Mesodermal cell (in vitro differentiated cells): ENCODE measurements at regions not wholly inside any gene's neighbourhood (a gene's known extent, or its start where the extent isn't known, plus 50 kb on each side); places are given as distances from the start of the nearest gene placed in this dataset.

Experiments used
- H3K27ac ChIP-seq: 2 replicates; pipeline ENCODE4 v1.7.0; 2013; ENCODE audit warnings: mild to moderate bottlenecking, low read depth, low read length, moderate library complexity; ENCODE audit not compliant: severe bottlenecking
- H3K36me3 ChIP-seq: 2 replicates; pipeline ENCODE4 v1.7.1; 2013; ENCODE audit warnings: mild to moderate bottlenecking, low read length, moderate library complexity; ENCODE audit not compliant: control insufficient read depth, insufficient read depth
- H3K4me1 ChIP-seq: one replicate; pipeline ENCODE4 v1.7.1; 2013; ENCODE audit warnings: mild to moderate bottlenecking, low read length; ENCODE audit not compliant: insufficient read depth, control insufficient read depth, poor library complexity, severe bottlenecking
- H3K4me3 ChIP-seq: 2 replicates; pipeline ENCODE4 v1.7.0; 2013; ENCODE audit warnings: low read length, control low read depth, mild to moderate bottlenecking; ENCODE audit not compliant: insufficient read depth, poor library complexity, severe bottlenecking; ENCODE audit errors: extremely low read depth
- H3K9me3 ChIP-seq: 2 replicates; pipeline ENCODE4 v1.7.1; 2013; ENCODE audit warnings: mild to moderate bottlenecking, low read length, moderate library complexity; ENCODE audit not compliant: control insufficient read depth
- WGBS, 2 experiments: methylation state at CpG; one replicate each; pipeline ENCODE4 v1.1.5; 2013; ENCODE audit warnings: missing lambda C conversion rate in 2 of 2; ENCODE audit not compliant: insufficient coverage in 2 of 2; 5-methylcytosine and 5-hydroxymethylcytosine counted together

- Histone ChIP-seq H3K27ac (no peak overlapping the region), H3K9me3 (peaks cover 5% of the 10 kb centered on the region), H3K36me3 (no peaks in the 10 kb centered on the region), H3K4me3 (no peak overlapping the region), H3K4me1 (no peaks in the 10 kb centered on the region)
- 77 to 88% methylated on average over 3 to 4 of the region's 6 CpGs for whole genome bisulfite sequencing, 2 experiments
Observed at GRCh38 chr10:44301781-44302355, 83.0 kb downstream of the CXCL12 start.

- peak overlapping the region; percentile 39 for H3K27ac ChIP-seq
- H3K4me3 ChIP-seq, result no peak overlapping the region
- WGBS, 2 experiments, result 84 to 89% methylated on average over 5 to 6 of the region's 7 CpGs
Observed at GRCh38 chr10:44300666-44301649, 83.9 kb downstream of the CXCL12 start.

GRCh38 chr10:44298713-44299112 lies 86.2 kb downstream of the CXCL12 start:
- Histone ChIP-seq H3K27ac (no peak overlapping the region), H3K36me3 (no peaks in the 10 kb centered on the region), H3K9me3 (no peaks in the 10 kb centered on the region), H3K4me1 (no peaks in the 10 kb centered on the region), H3K4me3 (no peak overlapping the region)
- WGBS, 2 experiments, result 29 to 60% methylated on average over 1 of the region's 4 CpGs

More at GRCh38 chr10:44300666-44301649, 83.9 kb downstream of the CXCL12 start:
- Histone ChIP-seq H3K36me3 (no peaks in the 10 kb centered on the region), H3K9me3 (peaks cover 5% of the 10 kb centered on the region), H3K4me1 (no peaks in the 10 kb centered on the region)

- Histone ChIP-seq H3K9me3 (no peaks in the 10 kb centered on the region), H3K36me3 (no peaks in the 10 kb centered on the region), H3K27ac (no peak overlapping the region), H3K4me3 (no peak overlapping the region), H3K4me1 (no peaks in the 10 kb centered on the region)
- WGBS, 2 experiments, result 20 to 28% methylated on average over 1 to 2 of the region's 6 CpGs
Observed at GRCh38 chr10:44297963-44298362, 86.9 kb downstream of the CXCL12 start.

- Histone ChIP-seq H3K36me3 (no peaks in the 10 kb centered on the region), H3K27ac (no peak overlapping the region)
- 62 to 63% methylated on average over 3 of the region's 3 CpGs for WGBS, 2 experiments
Observed at GRCh38 chr10:44295644-44296241, 89.2 kb downstream of the CXCL12 start.

GRCh38 chr10:44294726-44295412 lies 90.0 kb downstream of the CXCL12 start:
- WGBS, 2 experiments, result 92 to 98% methylated on average over 9 of the region's 9 CpGs
- H3K27ac ChIP-seq, result no peak overlapping the region

More at GRCh38 chr10:44295644-44296241, 89.2 kb downstream of the CXCL12 start:
- no peaks in the 10 kb centered on the region for H3K4me1 ChIP-seq
- H3K9me3 ChIP-seq, result no peaks in the 10 kb centered on the region
- no peak overlapping the region for H3K4me3 ChIP-seq

GRCh38 chr10:44293842-44294241 lies 91.1 kb downstream of the CXCL12 start:
- H3K4me3 ChIP-seq, result no peak overlapping the region
- no peak overlapping the region for H3K27ac ChIP-seq
- WGBS, 2 experiments, result 90 to 100% methylated on average over 1 to 2 of the region's 7 CpGs
- no peaks in the 10 kb centered on the region for H3K9me3 ChIP-seq
- no peaks in the 10 kb centered on the region for H3K4me1 ChIP-seq
- no peaks in the 10 kb centered on the region for H3K36me3 ChIP-seq

More at GRCh38 chr10:44294726-44295412, 90.0 kb downstream of the CXCL12 start:
- Histone ChIP-seq H3K4me1 (no peaks in the 10 kb centered on the region), H3K9me3 (no peaks in the 10 kb centered on the region), H3K36me3 (no peaks in the 10 kb centered on the region), H3K4me3 (no peak overlapping the region)

GRCh38 chr10:44293306-44293778 lies 91.6 kb downstream of the CXCL12 start:
- 66 to 89% methylated on average over 10 to 23 of the region's 26 CpGs for WGBS, 2 experiments
- Histone ChIP-seq H3K27ac (no peak overlapping the region), H3K9me3 (no peaks in the 10 kb centered on the region), H3K4me3 (no peak overlapping the region), H3K36me3 (no peaks in the 10 kb centered on the region), H3K4me1 (no peaks in the 10 kb centered on the region)

GRCh38 chr10:44292390-44293002 lies 92.4 kb downstream of the CXCL12 start:
- 61 to 69% methylated on average over 13 to 18 of the region's 35 CpGs for WGBS, 2 experiments
- H3K4me1 ChIP-seq, result no peaks in the 10 kb centered on the region
- no peak overlapping the region for H3K27ac ChIP-seq
- H3K9me3 ChIP-seq, result no peaks in the 10 kb centered on the region
- H3K36me3 ChIP-seq, result no peaks in the 10 kb centered on the region
- no peak overlapping the region for H3K4me3 ChIP-seq

- Histone ChIP-seq H3K4me3 (no peak overlapping the region), H3K9me3 (no peaks in the 10 kb centered on the region), H3K27ac (no peak overlapping the region), H3K36me3 (no peaks in the 10 kb centered on the region), H3K4me1 (no peaks in the 10 kb centered on the region)
- no CpG with 5 or more reads among the region's 1 CpG for WGBS, 2 experiments
Observed at GRCh38 chr10:44291091-44291490, 93.8 kb downstream of the CXCL12 start.
